ENCODE measurements at regions not wholly inside any gene's neighbourhood (a gene's known extent, or its start where the extent isn't known, plus 50 kb on each side); places are given as distances from the start of the nearest gene placed in this dataset.
A peak's percentile ranks its signal among the peaks of the same experiment; 100 is the strongest.

DNA sequence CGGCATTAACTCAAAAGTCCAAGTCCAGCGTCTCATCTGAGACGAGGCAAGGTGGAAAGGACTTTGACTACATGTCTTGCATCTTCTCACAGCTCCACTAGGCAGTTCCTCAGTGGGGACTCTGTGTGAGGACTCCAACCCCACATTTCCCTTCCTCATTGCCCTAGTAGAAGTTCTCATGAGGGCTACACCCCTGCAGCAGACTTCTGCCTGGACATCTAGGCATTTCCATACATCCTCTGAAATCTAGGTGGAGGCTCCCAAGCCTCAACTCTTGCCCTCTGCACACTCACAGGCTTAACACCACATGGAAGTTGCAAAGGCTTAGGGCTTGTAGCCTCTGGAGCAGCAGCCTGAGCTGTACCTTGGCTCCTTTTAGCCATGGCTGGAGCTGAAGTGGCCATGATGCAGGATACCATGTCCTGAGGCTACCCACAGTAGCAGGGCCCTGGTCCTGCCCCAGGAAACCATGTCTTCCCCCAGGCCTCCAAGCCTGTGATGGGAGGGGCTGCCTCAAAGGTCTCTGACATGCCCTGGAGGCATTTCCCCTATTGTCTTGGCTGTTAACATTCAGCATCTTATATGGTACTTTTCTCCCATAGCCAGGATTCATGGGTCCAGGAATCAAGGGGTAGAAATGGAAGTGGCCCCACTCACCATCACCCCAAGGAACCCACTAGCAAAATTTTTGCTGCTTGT, 194.6 kb upstream of the KCNG1 start:
- Histone ChIP-seq H3K27ac (ENCODE audit: low read depth, low read length) (no peak overlapping the region), H3K36me3 (ENCODE audit: control insufficient read depth, insufficient read depth, low read length) (no peaks in the 10 kb centered on the region), H3K4me3 (ENCODE audit: low read depth, low read length) (no peak overlapping the region), H3K9me3 (ENCODE audit: control insufficient read depth, insufficient read depth, low read length) (peaks cover 6% of the 10 kb centered on the region), H3K4me1 (ENCODE audit: control insufficient read depth, insufficient read depth, low read length) (peaks cover 4% of the 10 kb centered on the region), H3K27me3 (ENCODE audit: control insufficient read depth, insufficient read depth, low read length) (peaks cover 5% of the 10 kb centered on the region)
- DNase-seq (ENCODE audit: low read depth in 4 of 6, low spot score in 6 of 6) = no peak
- WGBS (ENCODE audit: insufficient coverage) = 100% methylated on average over 3 of the region's 3 CpGs

DNA sequence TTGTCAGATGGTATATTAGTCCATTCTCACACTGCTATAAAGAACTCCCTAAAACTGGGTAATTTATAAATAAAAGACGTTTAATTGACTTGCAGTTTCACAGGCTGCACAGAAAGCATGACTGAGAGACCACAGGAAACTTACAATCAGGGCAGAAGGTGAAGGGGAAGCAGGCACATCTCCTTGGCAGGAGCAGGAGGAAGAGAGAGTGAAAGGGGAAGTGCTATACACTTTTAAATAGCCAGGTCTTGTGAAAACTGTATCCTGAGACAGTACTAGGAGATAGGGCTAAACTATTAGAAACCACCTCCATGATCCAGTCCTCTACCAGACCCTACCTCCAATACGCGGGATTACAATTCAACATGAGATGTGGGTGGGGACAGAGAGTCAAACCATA, 193.9 kb upstream of the KCNG1 start:
- H3K4me1 ChIP-seq (ENCODE audit: control insufficient read depth, insufficient read depth, low read length) = peaks cover under 1% of the 10 kb centered on the region
- no peak for DNase-seq (ENCODE audit: low read depth in 4 of 6, low spot score in 6 of 6)
- WGBS (ENCODE audit: insufficient coverage) = no CpG with 5 or more reads among the region's 3 CpGs
- no peaks in the 10 kb centered on the region for H3K36me3 ChIP-seq (ENCODE audit: control insufficient read depth, insufficient read depth, low read length)
- no peak overlapping the region for H3K27ac ChIP-seq (ENCODE audit: low read depth, low read length)
- peaks cover 3% of the 10 kb centered on the region for H3K27me3 ChIP-seq (ENCODE audit: control insufficient read depth, insufficient read depth, low read length)
- H3K4me3 ChIP-seq (ENCODE audit: low read depth, low read length) = no peak overlapping the region
- peaks cover 6% of the 10 kb centered on the region for H3K9me3 ChIP-seq (ENCODE audit: control insufficient read depth, insufficient read depth, low read length)

DNA sequence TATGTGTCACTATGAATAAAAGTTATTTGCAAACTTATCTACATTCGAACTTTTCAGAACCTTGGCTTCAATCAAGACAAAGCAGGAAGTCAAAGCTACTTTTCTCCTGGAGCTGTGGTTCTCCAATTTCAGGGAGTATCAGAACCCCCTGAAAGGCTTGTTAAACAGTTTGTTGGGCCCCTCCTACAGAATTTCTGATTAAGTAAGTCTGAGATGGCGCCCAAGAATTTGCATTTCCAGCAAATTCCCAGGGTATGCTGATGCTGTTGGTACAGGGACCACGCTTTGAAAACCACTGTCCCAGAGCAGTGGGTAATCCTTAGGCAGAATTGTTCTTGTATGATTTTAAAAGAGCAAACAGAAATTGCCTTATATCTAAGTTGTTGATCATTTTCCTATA, 189.9 kb upstream of the KCNG1 start:
- Histone ChIP-seq H3K9me3 (ENCODE audit: control insufficient read depth, insufficient read depth, low read length) (peaks cover 6% of the 10 kb centered on the region), H3K4me1 (ENCODE audit: control insufficient read depth, insufficient read depth, low read length) (no peaks in the 10 kb centered on the region), H3K27ac (ENCODE audit: low read depth, low read length) (no peak overlapping the region), H3K27me3 (ENCODE audit: control insufficient read depth, insufficient read depth, low read length) (no peaks in the 10 kb centered on the region), H3K4me3 (ENCODE audit: low read depth, low read length) (no peak overlapping the region), H3K36me3 (ENCODE audit: control insufficient read depth, insufficient read depth, low read length) (no peaks in the 10 kb centered on the region)
- 71% methylated on average over 2 of the region's 3 CpGs for WGBS (ENCODE audit: insufficient coverage)
- DNase-seq (ENCODE audit: low read depth in 4 of 6, low spot score in 6 of 6) = no peak

DNA sequence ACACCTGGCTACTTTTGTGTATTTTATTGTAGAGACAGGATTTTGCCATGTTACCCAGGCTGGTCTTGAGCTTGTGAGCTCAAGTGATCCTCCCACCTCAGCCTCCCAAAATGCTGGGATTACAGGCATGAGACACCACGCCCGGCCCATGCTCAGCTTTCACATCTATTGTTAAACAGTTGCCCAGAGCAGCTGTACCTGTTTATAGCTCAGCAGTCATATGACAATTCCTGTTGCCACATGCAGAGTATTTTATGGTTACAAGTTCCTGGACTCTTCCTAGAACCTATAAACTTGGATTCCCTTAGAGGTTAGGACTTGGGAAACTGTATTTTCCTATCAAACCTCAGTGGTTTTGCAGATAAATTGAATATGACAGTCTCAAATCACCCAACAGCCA, 188.3 kb upstream of the KCNG1 start:
- H3K36me3 ChIP-seq (ENCODE audit: control insufficient read depth, insufficient read depth, low read length) = no peaks in the 10 kb centered on the region
- DNase-seq (ENCODE audit: low read depth in 4 of 6, low spot score in 6 of 6) = no peak
- H3K27ac ChIP-seq (ENCODE audit: low read depth, low read length) = no peak overlapping the region
- no peaks in the 10 kb centered on the region for H3K9me3 ChIP-seq (ENCODE audit: control insufficient read depth, insufficient read depth, low read length)
- H3K4me1 ChIP-seq (ENCODE audit: control insufficient read depth, insufficient read depth, low read length) = no peaks in the 10 kb centered on the region
- H3K4me3 ChIP-seq (ENCODE audit: low read depth, low read length) = no peak overlapping the region
- no peaks in the 10 kb centered on the region for H3K27me3 ChIP-seq (ENCODE audit: control insufficient read depth, insufficient read depth, low read length)
- WGBS (ENCODE audit: insufficient coverage) = 92% methylated on average over 2 of the region's 2 CpGs

DNA sequence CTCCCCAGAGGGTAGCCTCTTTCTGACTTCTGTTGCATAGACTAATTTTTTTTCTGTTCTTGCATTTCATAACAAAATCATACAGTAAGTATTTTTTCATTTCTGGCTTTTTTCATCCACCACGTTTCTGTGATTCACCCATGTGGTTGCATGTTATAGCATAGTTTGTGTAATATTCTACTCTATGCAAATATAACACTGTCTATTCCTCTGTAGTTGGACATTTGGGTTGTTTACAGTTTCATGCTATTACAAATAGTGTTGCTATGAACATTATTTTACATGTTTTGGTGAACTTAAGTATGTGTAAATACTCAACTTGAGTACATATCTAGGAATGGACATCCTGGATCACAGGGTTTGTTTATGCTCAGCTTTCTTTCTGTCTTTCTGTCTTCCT, 187.2 kb upstream of the KCNG1 start:
- no peaks in the 10 kb centered on the region for H3K4me1 ChIP-seq (ENCODE audit: control insufficient read depth, insufficient read depth, low read length)
- DNase-seq (ENCODE audit: low read depth in 4 of 6, low spot score in 6 of 6) = no peak
- H3K4me3 ChIP-seq (ENCODE audit: low read depth, low read length) = no peak overlapping the region
- no peak overlapping the region for H3K27ac ChIP-seq (ENCODE audit: low read depth, low read length)
- H3K36me3 ChIP-seq (ENCODE audit: control insufficient read depth, insufficient read depth, low read length) = no peaks in the 10 kb centered on the region
- no peaks in the 10 kb centered on the region for H3K27me3 ChIP-seq (ENCODE audit: control insufficient read depth, insufficient read depth, low read length)
- no peaks in the 10 kb centered on the region for H3K9me3 ChIP-seq (ENCODE audit: control insufficient read depth, insufficient read depth, low read length)
- no CpG with 5 or more reads among the region's 1 CpG for WGBS (ENCODE audit: insufficient coverage)

DNA sequence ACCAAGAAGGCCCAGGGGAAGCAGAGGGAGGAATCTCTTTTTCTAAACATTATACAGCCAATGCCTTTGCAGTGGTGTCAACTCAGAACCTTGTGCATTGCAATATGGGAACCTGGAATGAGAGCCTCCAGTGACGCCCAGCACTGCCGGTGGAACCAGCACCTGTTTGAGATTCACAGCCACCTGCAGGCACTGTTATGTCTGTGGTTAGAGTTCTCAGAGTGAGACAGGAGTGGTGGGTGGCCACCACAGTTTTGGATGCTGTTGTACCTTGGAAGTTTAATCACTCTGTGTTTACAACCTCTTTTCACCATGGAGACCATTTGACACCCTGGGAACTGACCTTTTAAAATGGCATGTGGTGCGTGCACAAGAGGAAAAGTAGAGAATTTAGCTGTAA, 185.3 kb upstream of the KCNG1 start:
- DNase-seq (ENCODE audit: low read depth in 4 of 6, low spot score in 6 of 6) = no peak
- WGBS (ENCODE audit: insufficient coverage) = 84% methylated on average over 2 of the region's 3 CpGs
- no peak overlapping the region for H3K4me3 ChIP-seq (ENCODE audit: low read depth, low read length)
- H3K9me3 ChIP-seq (ENCODE audit: control insufficient read depth, insufficient read depth, low read length) = no peaks in the 10 kb centered on the region
- no peaks in the 10 kb centered on the region for H3K4me1 ChIP-seq (ENCODE audit: control insufficient read depth, insufficient read depth, low read length)
- no peaks in the 10 kb centered on the region for H3K27me3 ChIP-seq (ENCODE audit: control insufficient read depth, insufficient read depth, low read length)
- H3K36me3 ChIP-seq (ENCODE audit: control insufficient read depth, insufficient read depth, low read length) = no peaks in the 10 kb centered on the region
- no peak overlapping the region for H3K27ac ChIP-seq (ENCODE audit: low read depth, low read length)

DNA sequence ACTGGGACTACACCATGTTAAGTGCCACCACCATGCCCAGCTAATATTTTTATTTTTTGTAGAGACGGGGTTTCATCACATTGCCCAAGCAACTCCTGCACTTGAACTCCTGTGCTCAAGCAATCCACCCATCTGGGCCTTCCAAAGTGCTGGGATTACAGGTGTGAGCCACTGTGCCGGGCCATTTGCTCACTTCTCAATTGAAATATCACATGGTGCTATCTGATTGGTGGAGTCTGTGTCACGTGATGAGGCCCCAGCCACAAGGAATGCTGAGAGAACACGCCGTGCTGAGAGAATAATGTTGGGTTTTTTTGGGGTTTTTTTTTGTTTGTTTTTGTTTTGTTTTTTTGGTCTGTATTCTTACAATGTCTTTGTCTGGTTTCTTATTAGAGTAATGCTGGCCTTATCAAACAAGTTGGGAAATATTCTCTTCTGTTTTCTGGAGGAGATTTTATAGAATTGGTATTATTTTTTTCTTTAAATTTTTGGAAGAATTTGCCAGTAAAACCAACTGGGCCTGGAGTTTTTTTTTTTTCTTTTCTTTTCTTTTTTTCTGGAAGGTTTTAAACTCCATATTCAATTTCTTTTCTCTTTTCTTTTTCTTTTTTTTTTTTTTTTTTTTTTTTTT, 183.2 kb upstream of the KCNG1 start:
- Histone ChIP-seq H3K9me3 (ENCODE audit: control insufficient read depth, insufficient read depth, low read length) (no peaks in the 10 kb centered on the region), H3K4me1 (ENCODE audit: control insufficient read depth, insufficient read depth, low read length) (no peaks in the 10 kb centered on the region), H3K4me3 (ENCODE audit: low read depth, low read length) (no peak overlapping the region), H3K27me3 (ENCODE audit: control insufficient read depth, insufficient read depth, low read length) (no peaks in the 10 kb centered on the region), H3K27ac (ENCODE audit: low read depth, low read length) (no peak overlapping the region), H3K36me3 (ENCODE audit: control insufficient read depth, insufficient read depth, low read length) (no peaks in the 10 kb centered on the region)
- DNase-seq (ENCODE audit: low read depth in 4 of 6, low spot score in 6 of 6) = no peak
- WGBS (ENCODE audit: insufficient coverage) = 78% methylated on average over 4 of the region's 5 CpGs

DNA sequence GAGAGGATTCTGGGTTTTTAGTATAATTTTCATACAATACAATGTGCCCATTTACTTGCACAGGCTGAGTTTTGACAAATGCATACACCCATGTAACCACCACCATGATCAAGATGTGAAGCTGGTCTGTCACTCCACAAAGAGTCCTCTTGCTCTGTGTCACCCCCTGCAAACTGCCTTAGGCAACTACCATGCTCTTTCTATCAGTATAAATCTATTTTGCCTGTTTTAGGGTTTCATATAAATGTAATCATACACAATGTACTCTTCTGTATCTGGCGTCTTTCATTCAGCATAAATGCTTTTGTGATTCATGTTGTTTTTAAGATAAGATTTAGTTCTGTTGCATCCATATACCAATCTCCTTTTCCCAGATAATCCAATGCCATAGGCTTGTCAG, 181.9 kb upstream of the KCNG1 start:
- H3K9me3 ChIP-seq (ENCODE audit: control insufficient read depth, insufficient read depth, low read length) = no peaks in the 10 kb centered on the region
- WGBS (ENCODE audit: insufficient coverage) = no CpG with 5 or more reads among the region's 1 CpG

DNA sequence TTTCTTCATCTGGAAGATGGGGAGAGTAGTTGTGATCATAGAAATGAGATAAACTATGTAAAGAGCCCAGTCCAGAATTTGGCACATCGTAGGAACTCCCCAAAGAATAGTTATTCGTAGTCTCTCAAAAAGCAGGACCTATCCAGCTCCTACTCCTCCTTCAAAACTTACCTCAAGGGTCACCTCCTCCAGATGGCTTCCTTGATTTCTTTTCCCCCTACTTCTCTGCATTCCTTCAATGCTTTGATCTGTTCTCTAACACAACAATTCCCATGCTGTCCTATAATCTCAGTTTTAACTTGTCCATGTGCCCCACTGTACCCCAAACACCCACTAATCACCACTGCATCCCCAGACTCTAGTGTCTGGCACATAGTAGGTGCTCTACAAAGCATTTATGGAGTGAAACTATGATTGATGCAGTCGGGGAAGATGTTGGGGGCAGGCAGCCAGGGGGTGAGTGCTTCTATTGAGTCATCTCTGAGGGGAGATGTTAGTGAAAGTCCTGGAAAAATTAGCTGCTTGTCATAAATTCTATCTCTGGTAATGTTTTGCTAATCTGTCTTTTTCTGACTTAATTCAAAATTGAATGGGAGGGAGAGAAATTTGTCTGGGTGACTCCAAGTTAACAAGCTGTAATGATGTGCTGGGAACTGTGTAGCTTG, 181.3 kb upstream of the KCNG1 start:
- no peak for DNase-seq (ENCODE audit: low read depth in 4 of 6, low spot score in 6 of 6)
- Histone ChIP-seq H3K27ac (ENCODE audit: low read depth, low read length) (no peak overlapping the region), H3K9me3 (ENCODE audit: control insufficient read depth, insufficient read depth, low read length) (no peaks in the 10 kb centered on the region), H3K27me3 (ENCODE audit: control insufficient read depth, insufficient read depth, low read length) (no peaks in the 10 kb centered on the region), H3K4me1 (ENCODE audit: control insufficient read depth, insufficient read depth, low read length) (no peaks in the 10 kb centered on the region), H3K36me3 (ENCODE audit: control insufficient read depth, insufficient read depth, low read length) (no peaks in the 10 kb centered on the region), H3K4me3 (ENCODE audit: low read depth, low read length) (no peak overlapping the region)
- WGBS (ENCODE audit: insufficient coverage) = 82% methylated on average over 3 of the region's 3 CpGs

More for the DNA sequence above, 181.9 kb upstream of the KCNG1 start:
- H3K4me1 ChIP-seq (ENCODE audit: control insufficient read depth, insufficient read depth, low read length) = no peaks in the 10 kb centered on the region
- no peak overlapping the region for H3K4me3 ChIP-seq (ENCODE audit: low read depth, low read length)
- no peak overlapping the region for H3K27ac ChIP-seq (ENCODE audit: low read depth, low read length)
- H3K36me3 ChIP-seq (ENCODE audit: control insufficient read depth, insufficient read depth, low read length) = no peaks in the 10 kb centered on the region
- H3K27me3 ChIP-seq (ENCODE audit: control insufficient read depth, insufficient read depth, low read length) = no peaks in the 10 kb centered on the region
- no peak for DNase-seq (ENCODE audit: low read depth in 4 of 6, low spot score in 6 of 6)

DNA sequence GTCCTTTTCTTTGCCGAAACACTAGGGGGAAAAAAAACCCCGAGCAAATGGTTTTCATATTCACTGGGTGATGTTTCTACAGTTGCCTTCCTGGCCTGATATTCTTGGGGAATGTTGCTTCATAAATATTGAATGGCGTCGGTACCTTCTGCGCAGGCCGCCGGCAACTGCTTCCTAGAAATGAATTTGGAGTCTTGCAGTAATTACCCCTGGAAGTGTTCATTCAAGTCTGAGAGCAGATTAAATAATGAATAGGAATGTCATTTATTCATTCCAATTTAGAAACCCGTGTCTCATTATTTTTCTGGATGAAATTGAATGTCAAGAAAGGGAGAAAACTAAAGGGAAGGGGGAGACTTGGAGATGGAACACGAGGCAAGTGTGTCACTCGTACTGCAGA, 179.4 kb upstream of the KCNG1 start:
- peak in 2 of 6 donors; percentile 52 to 63 for DNase-seq (ENCODE audit: low read depth in 4 of 6, low spot score in 6 of 6)
- Histone ChIP-seq H3K36me3 (ENCODE audit: control insufficient read depth, insufficient read depth, low read length) (no peaks in the 10 kb centered on the region), H3K4me3 (ENCODE audit: low read depth, low read length) (no peak overlapping the region), H3K9me3 (ENCODE audit: control insufficient read depth, insufficient read depth, low read length) (no peaks in the 10 kb centered on the region), H3K27ac (ENCODE audit: low read depth, low read length) (no peak overlapping the region), H3K27me3 (ENCODE audit: control insufficient read depth, insufficient read depth, low read length) (no peaks in the 10 kb centered on the region), H3K4me1 (ENCODE audit: control insufficient read depth, insufficient read depth, low read length) (no peaks in the 10 kb centered on the region)
- WGBS (ENCODE audit: insufficient coverage) = 89% methylated on average over 8 of the region's 10 CpGs

All from spinal cord (tissue), 9 donors.